NCI-H2196 (cell line): ENCODE measurements at regions not wholly inside any gene's neighbourhood (a gene's known extent, or its start where the extent isn't known, plus 50 kb on each side); places are given as distances from the start of the nearest gene placed in this dataset.

Experiments used
- DNase-seq: peaks from one replicate; lab custom pipeline; 2025; ENCODE audit not compliant: unreplicated experiment; lab: John Stamatoyannopoulos, UW

DNA sequence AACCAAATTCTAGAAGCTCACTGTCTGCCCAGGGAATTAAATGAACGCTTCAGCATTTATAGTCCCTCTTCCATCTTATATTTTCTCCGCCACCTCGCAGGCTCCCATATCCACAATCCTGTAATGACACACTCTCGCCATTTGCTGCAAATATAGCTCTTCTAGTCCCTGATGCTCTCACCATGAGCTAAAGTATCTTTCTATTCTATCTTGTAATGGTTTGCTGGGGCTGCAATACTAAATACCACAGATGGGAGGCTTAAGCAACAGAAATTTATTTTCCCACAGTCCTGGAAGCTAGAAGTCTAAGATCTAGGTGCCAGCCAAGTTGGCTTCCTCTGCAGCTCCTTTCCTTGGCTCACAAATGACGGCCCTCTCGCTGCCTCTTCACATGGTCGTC lies 106.9 kb upstream of the NPHP3 start:
- DNase-seq, result no peak

DNA sequence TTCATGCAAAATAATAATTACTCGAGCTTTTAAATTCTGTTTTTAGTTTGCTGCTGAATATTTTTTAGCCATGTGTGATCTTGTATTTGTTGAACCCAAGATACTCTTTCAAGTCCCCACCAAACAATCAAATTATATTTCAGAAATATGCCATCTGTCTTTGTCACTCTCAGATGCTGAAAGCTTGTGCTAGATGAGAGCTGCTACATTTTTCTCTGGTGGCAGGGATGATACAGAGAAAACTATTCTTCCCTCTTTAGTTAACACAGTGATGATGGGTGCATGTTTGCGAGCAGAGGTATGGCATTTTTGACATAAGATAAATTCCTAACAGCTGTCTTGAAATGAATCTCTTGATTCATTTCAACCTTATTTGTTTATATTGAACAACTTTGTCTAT lies 100.6 kb upstream of the NPHP3 start:
- no peak for DNase-seq

DNA sequence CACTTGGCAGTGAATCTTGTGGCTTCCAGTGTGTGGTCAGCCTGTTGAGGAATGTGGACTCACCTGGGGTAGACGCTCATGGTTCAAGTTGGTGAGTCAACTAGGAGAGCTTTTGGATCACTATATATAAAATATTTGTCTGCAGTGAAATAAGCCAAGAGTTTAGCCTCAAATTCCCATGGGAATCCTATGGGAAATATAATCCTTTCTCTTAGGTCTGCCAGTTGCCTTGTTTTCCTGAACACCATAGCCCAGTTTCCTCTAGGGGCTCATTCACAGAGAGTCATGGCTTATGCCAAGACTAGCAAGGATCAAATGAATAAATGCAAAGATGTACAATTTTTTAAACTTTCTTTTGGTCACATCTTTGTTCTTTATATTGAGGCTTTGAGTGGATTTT lies 100.1 kb upstream of the NPHP3 start:
- no peak for DNase-seq

DNA sequence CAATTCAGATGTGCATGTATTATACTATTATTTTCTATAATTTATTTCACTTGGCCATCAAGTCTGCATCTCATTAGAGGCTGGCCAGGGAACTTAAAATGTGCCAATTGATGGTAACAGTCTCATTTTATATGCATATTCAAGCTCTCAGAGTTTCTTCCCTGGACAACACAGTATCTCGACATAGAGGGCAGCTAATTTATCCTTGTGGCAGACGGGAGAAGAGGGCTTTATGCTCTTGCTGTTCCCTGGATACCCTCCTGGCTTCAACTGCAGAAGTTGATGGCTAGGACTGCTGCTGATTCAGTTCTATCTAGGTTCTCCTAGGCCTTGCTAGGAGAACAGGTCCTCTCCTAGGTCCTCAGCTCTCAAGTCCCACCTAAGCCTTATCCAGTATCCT lies 99.1 kb upstream of the NPHP3 start:
- DNase-seq, result no peak

DNA sequence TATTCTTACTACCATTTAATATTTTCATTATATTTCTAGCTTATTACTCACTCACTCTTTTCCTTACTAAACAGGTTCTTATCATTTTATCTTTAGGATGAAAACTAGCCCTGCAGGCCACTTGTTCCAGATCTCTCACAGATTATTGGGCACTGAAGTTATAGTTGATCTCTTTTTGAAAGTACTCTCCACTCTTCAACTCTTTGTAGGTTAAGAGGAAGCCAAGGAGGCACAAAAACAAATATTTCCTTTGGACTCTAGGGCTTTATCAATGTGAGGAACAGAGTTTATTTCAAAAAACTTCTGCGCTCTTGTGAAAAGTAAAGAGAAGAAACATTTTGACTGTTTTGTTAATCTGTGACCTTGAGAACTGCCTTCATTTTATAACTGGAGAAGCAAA lies 96.0 kb upstream of the NPHP3 start:
- no peak for DNase-seq

DNA sequence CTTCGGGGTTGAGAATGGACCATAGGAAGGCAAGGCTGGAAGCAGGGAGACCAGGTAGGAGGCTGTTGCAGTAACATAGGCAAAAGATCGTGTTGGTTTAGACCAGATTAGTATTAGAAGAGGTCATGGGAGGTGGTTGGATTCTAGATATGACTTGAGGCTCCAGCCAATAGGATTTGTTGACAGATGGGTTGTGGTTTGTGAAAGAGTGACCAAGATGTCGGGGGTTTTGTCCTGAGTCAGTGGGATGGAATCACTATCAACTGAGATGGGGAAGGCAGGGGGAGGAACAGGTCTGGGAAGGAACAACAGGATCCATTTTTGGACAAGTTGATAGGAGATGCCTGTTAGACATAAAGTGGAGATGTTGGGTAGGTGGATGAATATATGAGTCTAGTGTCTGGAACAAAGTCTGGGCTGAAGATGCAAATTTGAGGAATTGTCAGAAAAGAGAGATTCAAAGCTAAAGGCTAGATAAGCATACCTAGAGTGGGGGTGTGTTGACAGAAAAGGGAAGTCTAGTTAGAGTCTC lies 95.5 kb upstream of the NPHP3 start:
- DNase-seq, result no peak

DNA sequence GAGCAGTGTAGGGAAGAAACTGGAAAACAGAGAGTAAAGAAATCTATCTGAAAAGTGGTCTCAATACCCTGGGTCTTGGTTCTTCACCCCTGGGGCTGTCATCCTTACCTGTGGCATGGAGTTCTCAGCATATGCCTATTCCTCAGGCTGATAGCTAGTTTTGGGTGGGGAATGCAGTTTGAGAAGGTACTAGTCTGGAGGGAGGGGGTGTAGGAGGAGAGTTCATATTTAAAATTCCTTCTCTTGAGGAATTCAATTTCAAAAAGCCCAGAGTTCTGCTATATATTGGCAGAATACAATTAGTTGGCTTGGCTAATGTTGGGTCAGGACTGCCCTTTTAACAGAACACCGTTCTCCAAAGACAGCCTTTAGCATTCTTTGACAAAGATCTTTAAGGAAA lies 82.9 kb upstream of the NPHP3 start:
- no peak for DNase-seq

DNA sequence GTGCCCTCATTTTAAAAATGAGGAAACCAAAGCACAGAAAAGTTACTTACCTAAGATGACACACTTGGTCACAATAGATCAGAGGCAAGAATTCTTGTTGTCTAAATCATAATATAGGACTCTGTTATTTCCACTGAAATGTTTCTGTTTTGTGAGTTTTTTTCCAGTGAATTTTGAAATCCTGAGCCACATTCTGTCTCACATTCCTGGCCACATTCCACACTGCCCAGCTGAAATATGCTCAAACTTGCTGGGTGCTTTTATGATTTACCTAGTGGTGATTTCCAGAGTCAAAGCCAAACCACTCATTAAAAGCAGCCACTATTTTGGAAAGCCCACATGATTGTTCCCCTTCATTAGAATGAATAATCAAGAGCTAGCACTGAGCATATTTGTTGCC lies 82.3 kb upstream of the NPHP3 start:
- DNase-seq, result no peak

DNA sequence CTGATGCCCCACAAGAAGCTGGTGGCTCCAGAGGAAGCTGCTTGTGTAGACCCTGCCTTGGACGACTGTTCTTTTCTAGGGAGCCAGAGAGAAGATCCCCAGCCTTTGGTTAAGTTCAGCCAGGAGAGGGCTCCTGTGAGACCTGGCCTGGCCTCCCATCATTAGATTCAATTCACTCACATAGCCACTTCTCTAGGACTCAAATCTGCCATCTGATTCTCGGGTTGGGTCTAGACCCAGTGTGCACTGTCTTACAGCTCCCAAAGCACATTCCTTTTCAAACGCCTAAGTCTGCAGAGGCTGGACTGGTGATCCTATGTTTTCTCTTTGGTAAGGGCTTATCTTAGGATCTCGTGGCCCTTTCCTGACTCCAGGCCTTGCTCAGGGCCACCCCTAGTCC lies 81.7 kb upstream of the NPHP3 start:
- no peak for DNase-seq

DNA sequence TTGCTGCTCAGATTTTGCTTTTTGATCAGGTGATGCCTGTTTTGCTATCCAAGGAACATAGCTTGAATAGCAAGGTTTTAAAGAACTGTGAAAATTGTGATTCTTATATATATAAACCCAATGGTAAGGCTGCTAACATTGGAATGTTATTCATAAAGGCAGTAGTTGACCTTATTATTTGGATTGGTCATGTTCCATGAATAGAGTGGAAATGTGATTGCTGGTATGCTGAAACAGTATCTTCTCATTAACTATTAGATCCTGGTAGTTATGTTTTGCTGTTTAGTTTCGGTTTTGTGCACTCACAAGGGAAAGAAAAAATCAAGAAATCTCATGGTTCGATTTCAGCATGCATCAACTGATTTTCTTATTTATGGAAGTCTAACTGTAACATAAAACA lies 78.7 kb upstream of the NPHP3 start:
- DNase-seq, result no peak

DNA sequence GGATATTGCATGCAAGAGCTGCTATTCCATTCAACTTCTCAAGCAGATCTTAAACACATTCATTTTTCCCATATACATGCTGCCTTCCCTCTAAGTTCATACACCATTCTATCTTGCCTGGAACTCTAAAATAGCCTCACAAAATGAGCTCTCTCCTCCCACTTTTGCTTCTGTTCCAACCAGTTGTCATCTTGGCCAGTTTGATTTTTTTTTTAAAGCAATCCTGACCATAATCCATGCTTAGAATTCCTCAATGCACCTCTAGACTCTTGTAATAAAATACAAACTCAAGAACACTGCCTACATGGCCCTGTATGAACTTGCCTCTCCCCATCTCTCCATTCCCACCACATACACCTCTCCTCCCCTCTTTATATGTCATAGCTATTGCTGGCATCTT lies 68.6 kb upstream of the NPHP3 start:
- DNase-seq, result no peak

DNA sequence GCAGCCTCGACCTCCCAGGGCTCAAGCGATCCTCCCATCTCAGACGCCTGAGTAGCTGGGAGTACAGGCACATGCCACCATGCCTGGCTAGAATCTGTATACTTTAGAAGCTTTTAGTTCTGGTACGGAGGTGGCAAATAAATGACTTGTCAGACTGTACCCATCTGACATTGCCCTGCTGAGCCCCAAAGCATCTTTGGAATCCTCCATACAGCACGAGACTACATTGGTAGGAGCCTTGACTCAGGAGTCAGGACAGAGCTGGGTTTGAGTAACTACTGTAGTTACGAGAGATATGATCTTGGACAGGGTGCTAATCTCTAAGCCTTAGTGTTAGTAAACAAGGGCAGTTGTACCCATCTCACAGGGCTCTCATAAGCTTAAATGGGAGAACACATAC lies 67.8 kb upstream of the NPHP3 start:
- no peak for DNase-seq

DNA sequence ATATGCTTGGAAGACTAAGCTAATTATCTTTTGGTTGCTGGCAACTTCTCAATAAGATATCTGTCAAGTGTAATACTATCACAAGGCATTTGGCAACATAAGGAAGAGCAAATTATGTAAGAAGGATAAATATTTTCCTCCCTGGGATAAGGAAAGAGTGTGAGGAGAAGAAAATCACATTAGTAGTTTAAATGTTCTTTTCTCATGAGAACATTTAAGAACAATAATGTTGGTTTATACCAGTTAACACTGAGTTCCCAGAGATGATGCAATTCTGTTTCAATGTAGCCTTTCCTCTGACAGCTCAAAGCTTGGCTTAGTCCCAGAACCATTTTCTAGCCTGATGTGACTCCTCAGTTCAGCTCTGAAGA lies 66.1 kb upstream of the NPHP3 start:
- peak; percentile 37 for DNase-seq

DNA sequence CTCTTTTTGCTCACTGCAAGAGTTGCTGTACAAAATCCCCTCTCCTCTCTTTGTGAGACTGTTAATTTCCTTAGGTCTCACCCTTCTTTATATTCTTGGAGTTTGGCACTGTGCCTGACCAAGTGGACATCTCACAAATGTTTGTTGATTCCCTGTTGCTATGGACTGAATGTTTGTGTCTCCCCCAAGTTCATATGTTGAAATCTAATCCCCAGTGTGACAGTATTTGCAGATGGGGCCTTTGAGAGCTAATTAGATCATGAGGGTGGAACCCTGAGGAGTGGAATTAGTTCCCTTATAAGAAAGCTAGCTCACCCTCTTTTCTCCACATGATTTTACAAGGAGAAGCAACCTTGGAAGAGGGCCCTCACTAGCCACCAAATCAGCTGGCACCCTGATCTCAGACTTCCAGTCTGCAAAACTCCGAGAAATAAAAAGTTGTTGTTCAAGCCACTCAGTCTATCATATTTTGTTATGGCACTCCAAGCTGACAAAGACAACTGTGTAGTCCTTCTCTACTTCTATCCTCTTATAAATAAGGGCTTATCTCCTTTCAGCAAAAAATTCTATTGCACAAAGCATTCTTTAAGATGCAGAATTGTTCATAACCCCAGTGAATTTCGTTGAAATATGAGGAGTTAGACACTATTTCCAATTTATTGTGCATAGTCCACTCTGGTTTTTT lies 65.5 kb upstream of the NPHP3 start:
- peak; percentile 31 for DNase-seq

DNA sequence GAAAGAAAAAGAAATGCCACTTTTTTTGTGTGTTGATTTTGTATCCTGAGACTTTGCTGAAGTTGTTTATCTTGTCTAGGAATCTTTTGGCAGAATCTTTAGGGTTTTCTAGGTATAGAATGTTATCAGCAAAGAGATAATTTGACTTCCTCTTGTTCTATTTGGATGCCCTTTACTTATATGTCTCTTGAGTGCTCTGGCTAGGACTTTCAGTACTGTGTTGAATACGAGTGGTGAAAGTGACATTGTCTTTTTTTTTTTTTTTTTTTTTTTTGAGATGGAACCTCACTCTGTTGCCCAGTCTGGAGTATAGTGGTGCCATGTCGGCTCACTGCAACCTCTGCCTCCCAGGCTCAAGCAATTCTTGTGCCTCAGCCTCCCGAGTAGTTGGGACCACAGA lies 64.7 kb upstream of the NPHP3 start:
- DNase-seq, result no peak

DNA sequence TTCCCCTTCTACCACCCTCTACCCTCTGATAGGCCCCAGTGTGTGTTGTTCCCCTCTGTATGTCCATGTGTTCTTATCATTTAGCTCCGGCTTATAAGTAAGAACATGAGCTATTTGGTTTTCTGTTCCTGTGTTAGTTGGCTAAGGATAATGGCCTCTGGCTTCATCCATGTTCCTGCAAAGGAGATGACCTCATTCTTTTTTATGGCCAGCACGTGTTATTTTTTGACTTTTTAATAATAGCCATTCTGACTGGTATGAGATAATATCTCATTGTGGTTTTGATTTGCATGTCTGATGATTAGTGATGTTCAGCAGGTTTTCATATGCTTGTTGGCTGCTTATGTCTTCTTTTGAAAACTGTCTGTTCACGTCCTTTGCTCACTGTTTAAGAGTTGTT lies 63.1 kb upstream of the NPHP3 start:
- no peak for DNase-seq

DNA sequence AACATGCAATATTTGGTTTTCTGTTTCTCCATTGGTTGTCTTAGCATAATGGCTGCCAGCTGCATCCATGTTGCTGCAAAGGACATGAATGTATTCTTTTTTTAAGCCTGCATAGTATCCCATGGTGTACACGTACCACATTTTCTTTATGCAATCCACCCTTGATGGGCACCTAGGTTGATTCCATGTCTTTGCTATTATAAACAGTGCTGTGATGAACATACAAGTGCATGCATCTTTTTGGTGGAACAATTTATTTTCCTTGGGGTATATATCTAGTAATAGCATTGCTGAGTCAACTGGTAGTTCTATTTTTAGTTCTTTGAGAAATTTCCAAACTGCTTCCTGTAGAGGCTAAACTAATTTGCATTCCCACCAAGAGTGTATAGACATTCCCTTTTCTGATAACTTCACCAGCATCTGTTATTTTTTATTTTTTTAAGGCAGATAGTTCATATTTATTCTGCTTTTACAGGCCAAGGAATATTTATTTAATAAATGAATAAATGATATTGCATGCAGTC lies 62.4 kb upstream of the NPHP3 start:
- DNase-seq, result no peak

DNA sequence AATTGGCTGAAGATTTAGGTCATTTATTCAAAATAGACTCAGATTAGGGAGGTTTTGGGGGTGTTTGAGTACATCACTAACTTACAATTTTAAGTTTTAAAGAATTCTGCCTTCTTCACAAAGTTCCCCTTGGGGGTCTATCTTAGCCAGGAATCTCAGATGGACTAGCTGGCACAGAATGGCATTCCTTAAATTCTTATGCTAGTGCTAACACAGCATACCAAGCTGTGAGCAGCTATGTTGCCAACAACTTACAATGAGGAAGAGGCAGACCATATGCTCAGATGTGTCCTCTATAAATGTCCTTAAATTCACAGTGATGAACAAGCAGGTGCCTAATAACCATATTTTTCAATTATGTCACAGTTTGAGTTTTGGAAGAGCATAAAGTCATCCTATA lies 60.9 kb upstream of the NPHP3 start:
- no peak for DNase-seq

DNA sequence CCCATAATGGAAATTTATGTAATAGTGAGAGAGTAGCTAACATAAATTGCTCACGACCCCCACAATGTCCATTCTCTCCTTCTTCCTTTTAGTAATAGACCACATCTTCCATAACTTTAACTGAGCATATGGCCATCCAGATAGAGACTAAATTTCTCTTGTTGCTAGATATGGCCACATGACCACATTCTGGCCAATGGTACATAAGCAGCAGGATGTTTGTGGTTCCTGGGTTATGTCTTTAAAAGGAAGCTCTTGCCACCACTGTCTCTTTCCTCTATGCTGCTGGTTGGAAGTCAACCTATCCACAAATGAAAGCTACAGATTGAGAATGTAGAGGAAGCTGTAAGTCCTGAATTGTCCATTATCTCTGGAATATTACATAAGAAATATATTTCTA lies 59.7 kb upstream of the NPHP3 start:
- DNase-seq, result no peak

DNA sequence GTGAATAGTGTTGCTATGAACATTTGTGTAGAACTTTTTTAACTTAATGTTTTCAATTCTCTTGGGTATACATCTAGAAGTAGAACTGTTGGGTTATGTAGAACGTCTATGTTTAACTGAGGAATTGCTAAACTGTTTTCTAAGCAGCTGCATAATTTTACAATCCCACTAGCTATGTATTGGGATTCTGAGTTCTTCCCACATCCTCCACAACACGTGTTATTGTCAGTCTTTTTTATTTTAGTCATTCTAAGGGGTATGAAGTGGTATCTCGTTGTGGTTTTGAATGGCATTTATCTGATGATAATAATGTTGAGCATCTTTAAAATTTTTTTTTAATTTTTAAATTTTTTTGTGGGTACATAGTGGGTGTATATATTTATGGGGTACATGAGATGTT lies 55.0 kb upstream of the NPHP3 start:
- no peak for DNase-seq

DNA sequence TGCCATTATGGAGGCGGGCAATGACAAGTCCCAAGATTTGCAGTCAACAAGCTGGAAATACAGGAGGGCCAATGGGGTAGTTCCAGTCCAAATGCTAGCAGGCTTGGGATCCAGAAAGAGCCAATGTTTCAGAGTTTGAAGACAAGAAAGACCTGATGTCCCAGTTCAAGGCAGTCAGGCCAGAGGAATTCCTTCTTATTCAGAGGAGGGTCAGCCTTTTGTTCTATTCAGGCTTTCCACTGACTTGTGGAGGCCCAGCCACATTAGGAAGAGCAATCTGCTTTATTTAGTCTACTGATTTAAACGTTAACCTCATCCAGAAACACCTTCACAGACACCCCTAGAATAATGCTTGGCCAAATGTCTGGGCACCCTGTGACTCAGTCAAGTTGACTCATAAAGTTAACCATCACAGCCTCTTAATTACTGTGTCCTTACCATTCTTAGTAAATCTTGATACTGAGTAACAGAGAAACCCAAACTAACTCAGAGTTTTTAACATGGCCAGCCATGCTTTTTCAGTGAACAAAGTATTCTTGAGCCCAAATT lies 50.9 kb upstream of the NPHP3 start:
- DNase-seq, result no peak

DNA sequence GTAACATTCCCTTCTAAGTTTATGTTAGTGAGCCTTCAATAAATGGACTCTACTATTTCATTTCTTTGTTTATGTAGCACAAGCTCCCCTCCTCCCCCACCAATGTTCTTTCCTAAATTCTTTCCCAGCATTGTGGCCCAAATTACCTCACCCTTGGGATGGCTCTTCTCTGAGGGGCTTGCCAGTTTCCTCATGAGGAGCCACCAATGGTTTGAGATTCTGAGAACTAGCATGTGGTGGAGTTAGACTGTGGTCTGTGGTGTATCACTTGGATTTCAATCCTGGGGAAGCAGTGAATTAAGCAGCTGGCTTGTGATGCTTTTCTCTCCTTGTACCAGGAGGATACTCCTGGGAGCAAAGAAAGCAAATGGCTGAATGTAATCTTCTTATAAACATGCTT lies 50.0 kb upstream of the NPHP3 start:
- no peak for DNase-seq
